RKO (cell line): ENCODE measurements at regions not wholly inside any gene's neighbourhood (a gene's known extent, or its start where the extent isn't known, plus 50 kb on each side); places are given as distances from the start of the nearest gene placed in this dataset.

Source experiments
- DNase-seq: peaks from one replicate; pipeline ENCODE4 v3.0.0-alpha.2; 2016; ENCODE audit warnings: low spot score

GRCh38 chr20:48079028-48079427, 293.7 kb upstream of the SULF2 start:
- DNase-seq: no peak

GRCh38 chr20:48076747-48077146, 291.5 kb upstream of the SULF2 start:
- no peak for DNase-seq

- DNase-seq: no peak
Measured at GRCh38 chr20:48076247-48076646, 291.0 kb upstream of the SULF2 start.

- DNase-seq: no peak
Measured at GRCh38 chr20:48075591-48076174, 290.4 kb upstream of the SULF2 start.

- no peak for DNase-seq
Measured at GRCh38 chr20:48070991-48071652, 285.8 kb upstream of the SULF2 start.

- no peak for DNase-seq
Measured at GRCh38 chr20:48069596-48069995, 284.3 kb upstream of the SULF2 start.

GRCh38 chr20:48066851-48067250, 281.6 kb upstream of the SULF2 start:
- no peak for DNase-seq

GRCh38 chr20:48066246-48066645, 281.0 kb upstream of the SULF2 start:
- DNase-seq: no peak

GRCh38 chr20:48065833-48066232, 280.6 kb upstream of the SULF2 start:
- DNase-seq: no peak

- no peak for DNase-seq
Measured at GRCh38 chr20:48064929-48065328, 279.6 kb upstream of the SULF2 start.

- no peak for DNase-seq
Measured at GRCh38 chr20:48060841-48061720, 275.8 kb upstream of the SULF2 start.

- DNase-seq: no peak
Measured at GRCh38 chr20:48058611-48059559, 273.6 kb upstream of the SULF2 start.

GRCh38 chr20:48057739-48058138, 272.5 kb upstream of the SULF2 start:
- DNase-seq: no peak

- DNase-seq: no peak
Measured at GRCh38 chr20:48057251-48057650, 272.0 kb upstream of the SULF2 start.

GRCh38 chr20:48056218-48056617, 270.9 kb upstream of the SULF2 start:
- no peak for DNase-seq

- DNase-seq: no peak
Measured at GRCh38 chr20:48054051-48054450, 268.8 kb upstream of the SULF2 start.

- DNase-seq: no peak
Measured at GRCh38 chr20:48052475-48052835, 267.2 kb upstream of the SULF2 start.

GRCh38 chr20:48051794-48052474, 266.7 kb upstream of the SULF2 start:
- no peak for DNase-seq

- DNase-seq: no peak
Measured at GRCh38 chr20:48049641-48050040, 264.4 kb upstream of the SULF2 start.

GRCh38 chr20:48049171-48049570, 263.9 kb upstream of the SULF2 start:
- no peak for DNase-seq

GRCh38 chr20:48047447-48047846, 262.2 kb upstream of the SULF2 start:
- peak; percentile 43 for DNase-seq
